SK-N-SH treated with all-trans-retinoic acid at 6 μM for 48 hours (cell line): ENCODE measurements at regions not wholly inside any gene's neighbourhood (a gene's known extent, or its start where the extent isn't known, plus 50 kb on each side); places are given as distances from the start of the nearest gene placed in this dataset.

Source experiments
- ATAC-seq: fragments of 200-7000 bp; cut with Tn5 transposase; 3 replicates; pipeline ENCODE4 v1.9.1; 2020; ENCODE audit warnings: mild to moderate bottlenecking, moderate library complexity
- BACH2 ChIP-seq: fragments of 250-450 bp; sonication (Bioruptor Pico); IDR thresholded peaks from 2 replicates; pipeline ENCODE4 v1.9.0; 2021; ENCODE audit warnings: mild to moderate bottlenecking, borderline replicate concordance
- CREB5 ChIP-seq: fragments of 250-450 bp; sonication (Bioruptor Pico); IDR thresholded peaks from 2 replicates; pipeline ENCODE4 v1.5.1; 2020; ENCODE audit warnings: low read depth, mild to moderate bottlenecking, moderate library complexity
- CSDC2 ChIP-seq: fragments of 250-450 bp; sonication (Bioruptor Pico); IDR thresholded peaks from 2 replicates; pipeline ENCODE4 v1.5.0; 2020; ENCODE audit warnings: mild to moderate bottlenecking, moderate library complexity
- CSRNP3 ChIP-seq: fragments of 250-450 bp; sonication (Bioruptor Pico); IDR thresholded peaks from 2 replicates; pipeline ENCODE4 v1.5.1; 2021; ENCODE audit warnings: mild to moderate bottlenecking, moderate library complexity
- GLIS3 ChIP-seq: fragments of 250-450 bp; sonication (Bioruptor Pico); IDR thresholded peaks from 2 replicates; pipeline ENCODE4 v1.5.0; 2020; ENCODE audit warnings: mild to moderate bottlenecking, moderate library complexity
- ISL1 ChIP-seq: fragments of 250-450 bp; sonication (Bioruptor Pico); IDR thresholded peaks from 2 replicates; pipeline ENCODE4 v2.1.2; 2022; ENCODE audit warnings: mild to moderate bottlenecking, moderate library complexity
- PATZ1 ChIP-seq: fragments of 250-450 bp; sonication (Bioruptor Pico); IDR thresholded peaks from 2 replicates; pipeline ENCODE4 v1.8.0; 2020; ENCODE audit warnings: mild to moderate bottlenecking, moderate library complexity, borderline replicate concordance
- POU6F1 ChIP-seq: fragments of 250-450 bp; sonication (Bioruptor Pico); IDR thresholded peaks from 2 replicates; pipeline ENCODE4 v1.8.0; 2021; ENCODE audit warnings: low read depth, mild to moderate bottlenecking, moderate library complexity, borderline replicate concordance
- PPARA ChIP-seq: fragments of 250-450 bp; sonication (Bioruptor Pico); IDR thresholded peaks from 2 replicates; pipeline ENCODE4 v1.5.0; 2020; ENCODE audit warnings: mild to moderate bottlenecking, borderline replicate concordance
- RARB ChIP-seq: fragments of 250-450 bp; sonication (Bioruptor Pico); IDR thresholded peaks from 2 replicates; pipeline ENCODE4 v1.8.0; 2021; ENCODE audit warnings: mild to moderate bottlenecking, moderate library complexity
- TCF4 ChIP-seq: fragments of 250-450 bp; sonication (Bioruptor Pico); IDR thresholded peaks from 2 replicates; pipeline ENCODE4 v1.8.0; 2021; ENCODE audit warnings: mild to moderate bottlenecking, moderate library complexity, borderline replicate concordance
- TOX ChIP-seq: fragments of 250-450 bp; sonication (Bioruptor Pico); IDR thresholded peaks from 2 replicates; pipeline ENCODE4 v1.8.0; 2021; ENCODE audit warnings: mild to moderate bottlenecking, moderate library complexity, borderline replicate concordance
- TSHZ2 ChIP-seq: fragments of 250-450 bp; sonication (Bioruptor Pico); IDR thresholded peaks from 2 replicates; pipeline ENCODE4 v1.5.0; 2020; ENCODE audit warnings: mild to moderate bottlenecking, moderate library complexity
- ZFP3 ChIP-seq: fragments of 250-450 bp; sonication (Bioruptor Pico); IDR thresholded peaks from 2 replicates; pipeline ENCODE4 v1.5.0; 2020; ENCODE audit warnings: mild to moderate bottlenecking, moderate library complexity
- ZFP30 ChIP-seq: fragments of 450-650 bp; formaldehyde crosslinking; IDR thresholded peaks from 2 replicates; pipeline ENCODE4 v1.5.0; 2022; ENCODE audit warnings: mild to moderate bottlenecking, moderate library complexity
- ZNF70 ChIP-seq: fragments of 450-650 bp; formaldehyde crosslinking; IDR thresholded peaks from 2 replicates; pipeline ENCODE4 v1.5.0; 2020; ENCODE audit warnings: mild to moderate bottlenecking, moderate library complexity
- ZNF8 ChIP-seq: fragments of 450-650 bp; formaldehyde crosslinking; IDR thresholded peaks from 2 replicates; pipeline ENCODE4 v1.5.0; 2020; ENCODE audit warnings: mild to moderate bottlenecking, moderate library complexity

- ATAC-seq: peak; percentile 50
- TF ChIP-seq TOX (CRISPR knock-in tag): no peak
- 0 out of 2 replicates have a peak, but pooled peaks have one; percentile 27 for TF ChIP-seq CSDC2 (CRISPR knock-in tag)
- TF ChIP-seq GLIS3: no peak
- no peak for TF ChIP-seq PATZ1 (CRISPR knock-in tag)
- TF ChIP-seq ZNF8 (CRISPR knock-in tag): no peak
Measured at GRCh38 chr5:135246605-135246922, 152.5 kb downstream of the MACROH2A1 start.

- ATAC-seq: peak; percentile 21
- TF ChIP-seq CREB5 (CRISPR knock-in tag) (no peak), ZFP3 (no peak), RARB (CRISPR knock-in tag) (no peak), TCF4 (no peak), GLIS3 (no peak), ZNF70 (CRISPR knock-in tag) (no peak), PATZ1 (CRISPR knock-in tag) (no peak)
Measured at GRCh38 chr5:135245521-135246499, 153.2 kb downstream of the MACROH2A1 start.

- no peak for ATAC-seq
- TF ChIP-seq BACH2 (CRISPR knock-in tag): no peak
- no peak for TF ChIP-seq POU6F1
- TF ChIP-seq CSDC2 (CRISPR knock-in tag): no peak
- TF ChIP-seq TSHZ2 (CRISPR knock-in tag): no peak
- no peak for TF ChIP-seq TCF4
- TF ChIP-seq ZFP3: no peak
- no peak for TF ChIP-seq ZFP30 (CRISPR knock-in tag)
- no peak for TF ChIP-seq PPARA
- TF ChIP-seq ISL1 (CRISPR knock-in tag): no peak
- TF ChIP-seq PATZ1 (CRISPR knock-in tag): no peak
- TF ChIP-seq CSRNP3 (CRISPR knock-in tag): no peak
Measured at GRCh38 chr5:135244620-135245021, 154.4 kb downstream of the MACROH2A1 start.
